ENCODE measurements at regions not wholly inside any gene's neighbourhood (a gene's known extent, or its start where the extent isn't known, plus 50 kb on each side); places are given as distances from the start of the nearest gene placed in this dataset.

DNA sequence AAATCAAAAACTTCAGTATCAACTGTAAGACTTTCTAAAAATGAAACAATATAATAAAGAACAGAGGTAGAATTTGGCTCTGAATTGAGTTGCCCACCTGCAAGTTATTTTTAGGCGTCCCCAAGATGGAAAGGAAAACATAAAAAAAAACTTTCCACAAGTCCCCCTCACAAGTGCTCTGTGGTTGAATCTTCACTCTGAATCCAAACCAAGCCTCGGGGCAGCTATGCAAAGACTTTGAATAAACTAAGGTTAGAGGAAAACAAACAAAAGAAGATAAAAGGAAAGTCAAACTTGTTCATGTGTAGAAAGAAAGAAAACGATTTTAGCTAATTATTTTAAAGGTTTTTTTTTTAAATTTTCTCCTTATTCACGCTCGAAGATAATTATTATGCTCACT, 372.4 kb upstream of the SLIT2 start:
- DNase-seq, result no peak

- no peak for DNase-seq
These were observed 393.7 kb upstream of the SLIT2 start for GRCh38 chr4:19857991-19858390.

DNA sequence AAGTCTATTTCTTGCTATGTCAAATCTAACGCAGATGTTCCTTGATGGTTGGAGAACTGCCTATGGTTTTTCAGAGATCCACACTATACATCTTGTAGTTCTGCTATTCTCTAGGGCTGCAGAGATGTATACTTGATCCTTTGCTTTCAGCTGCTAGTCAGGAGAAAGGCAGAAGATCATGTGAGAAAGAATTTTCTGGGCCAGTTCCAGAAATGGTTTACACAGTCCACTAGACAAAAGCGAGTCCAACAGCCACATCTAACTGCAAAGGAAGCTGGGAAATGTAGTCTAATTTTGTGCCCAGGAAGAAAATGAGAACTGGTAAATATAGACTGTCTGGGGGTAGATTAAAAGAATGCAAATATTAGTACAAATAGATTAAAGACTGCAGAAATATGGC, 394.3 kb upstream of the SLIT2 start:
- DNase-seq, result peak; percentile 3

DNA sequence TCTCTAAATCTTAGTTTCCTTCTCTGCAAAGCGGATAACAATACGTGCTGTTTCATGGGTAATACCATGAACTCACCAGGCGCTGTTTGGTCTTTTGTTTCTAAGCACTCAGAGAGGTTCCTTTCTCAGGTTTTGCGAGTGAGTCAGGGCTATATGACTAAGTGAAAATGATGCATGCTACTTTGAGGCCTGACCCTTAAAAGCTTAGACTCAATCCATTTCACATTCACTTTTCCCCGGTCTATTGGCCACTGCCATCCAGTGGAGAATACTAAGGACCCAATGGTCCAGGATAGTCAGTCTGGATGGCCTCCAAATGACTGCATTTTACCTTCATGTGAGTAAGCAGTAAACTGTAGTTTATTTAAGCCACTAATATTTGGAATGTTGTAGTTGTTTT, 400.8 kb upstream of the SLIT2 start:
- DNase-seq, result no peak

DNA sequence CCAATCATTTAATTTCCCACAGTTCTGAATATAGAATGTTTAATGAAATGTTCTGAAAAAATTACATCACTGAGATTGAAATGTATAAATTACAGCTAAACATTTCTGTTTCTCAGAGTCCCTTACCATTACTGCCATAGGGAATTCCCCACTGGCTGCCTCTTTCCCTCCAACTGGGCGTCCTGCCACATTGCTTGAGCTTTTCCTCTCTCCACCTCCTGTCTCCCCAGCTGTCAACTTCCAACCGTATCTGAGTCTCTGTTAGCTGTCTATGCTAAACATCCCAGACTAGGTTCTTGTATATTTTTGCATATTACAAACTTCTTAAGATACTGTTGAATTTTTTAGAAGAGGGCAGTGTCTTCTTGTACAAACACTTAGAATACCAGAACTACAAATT, 407.3 kb upstream of the SLIT2 start:
- DNase-seq, result no peak

GRCh38 chr4:19842471-19842870, 409.2 kb upstream of the SLIT2 start:
- no peak for DNase-seq

DNA sequence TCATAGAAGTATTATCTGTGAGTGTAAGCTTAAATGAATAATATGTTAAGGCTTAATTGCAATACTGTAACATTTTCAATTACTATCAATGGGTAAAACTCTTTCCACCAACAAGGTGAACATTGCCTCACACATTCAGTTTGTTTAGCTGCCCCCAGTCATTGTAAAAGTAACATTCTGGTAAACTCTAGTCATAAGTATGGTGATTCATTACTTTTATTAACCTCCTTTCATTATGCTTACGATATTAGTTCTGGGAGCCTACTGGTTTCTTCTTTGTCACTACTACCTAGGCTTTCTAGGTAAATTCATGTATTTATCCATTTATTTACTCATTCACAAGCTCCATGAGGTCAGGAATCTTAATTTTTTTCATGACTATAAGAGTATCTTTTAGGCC, 412.8 kb upstream of the SLIT2 start:
- no peak for DNase-seq

GRCh38 chr4:19835429-19835828, 416.3 kb upstream of the SLIT2 start:
- no peak for DNase-seq

- no peak for DNase-seq
These were observed 419.3 kb upstream of the SLIT2 start for GRCh38 chr4:19832411-19832810.

DNA sequence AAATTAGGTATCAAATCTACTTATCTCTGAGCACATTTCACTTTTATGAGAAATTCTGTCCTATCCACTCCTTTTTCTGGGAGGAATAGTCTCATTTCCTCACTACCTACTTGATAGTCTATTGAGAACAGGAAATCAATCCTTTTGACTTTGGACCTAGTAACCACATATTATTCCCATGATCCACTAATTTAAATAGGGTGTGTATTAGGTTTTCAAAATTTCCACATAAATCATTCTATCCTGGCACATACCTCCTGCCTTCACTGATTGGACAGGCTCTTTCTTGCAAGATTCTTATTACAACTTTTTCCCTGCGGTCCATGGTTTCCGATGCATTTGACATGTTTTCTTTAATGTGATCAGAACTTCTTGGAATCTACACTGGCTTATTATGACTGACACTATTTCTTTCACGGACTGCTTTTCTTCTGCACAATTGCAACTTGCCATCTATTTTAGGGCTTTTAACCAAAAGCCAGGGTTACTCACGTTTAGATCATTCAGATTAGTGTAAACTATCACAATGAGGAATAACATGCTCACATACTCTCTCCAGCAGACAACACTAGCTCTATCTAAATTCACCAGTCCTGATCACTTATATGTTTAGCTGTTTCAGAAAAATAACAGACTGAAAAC, 419.9 kb upstream of the SLIT2 start:
- DNase-seq, result no peak

- DNase-seq, result no peak
These were observed 422.6 kb upstream of the SLIT2 start for GRCh38 chr4:19829101-19829500.

GRCh38 chr4:19823781-19824180, 427.9 kb upstream of the SLIT2 start:
- DNase-seq, result no peak

- no peak for DNase-seq
These were observed 432.0 kb upstream of the SLIT2 start for GRCh38 chr4:19819737-19820136.

DNA sequence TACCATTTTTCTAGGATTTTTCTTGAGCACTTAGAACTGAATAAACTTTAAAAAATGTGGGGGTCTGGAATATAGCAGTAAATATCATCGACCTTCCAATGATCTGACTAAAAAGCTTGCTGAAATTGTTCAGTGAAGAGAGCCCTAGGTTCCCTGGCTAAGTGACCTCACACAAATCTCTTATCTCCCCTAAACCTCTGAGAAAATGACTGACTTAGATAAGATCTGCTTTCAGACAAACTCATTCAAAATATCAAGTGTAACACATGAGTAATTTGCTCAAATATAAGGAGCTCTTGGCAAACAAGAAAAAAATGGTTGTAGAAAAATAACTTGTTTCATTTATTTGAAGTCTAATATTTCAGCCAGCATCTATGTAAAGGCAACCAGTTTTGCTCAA, 441.7 kb upstream of the SLIT2 start:
- no peak for DNase-seq

- DNase-seq, result no peak
These were observed 444.2 kb upstream of the SLIT2 start for GRCh38 chr4:19807505-19807904.

DNA sequence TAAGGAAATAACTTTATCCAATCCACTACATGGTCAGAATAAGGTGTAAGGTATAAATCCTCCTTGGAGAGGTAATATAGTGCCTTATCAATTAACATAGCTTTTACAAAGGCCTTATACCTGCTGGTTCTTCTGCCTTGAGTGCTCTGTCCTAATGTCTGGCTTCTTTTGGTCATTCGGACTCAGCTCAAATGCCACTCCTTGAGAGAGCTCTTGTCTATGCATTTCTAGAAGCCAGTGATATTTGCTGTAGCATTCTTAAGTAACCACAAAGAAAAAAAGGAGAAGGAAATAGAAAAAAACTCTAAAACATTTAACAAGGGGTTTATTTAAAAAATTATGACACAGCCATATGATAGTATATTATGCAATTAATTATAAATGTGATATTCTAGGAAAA, 444.8 kb upstream of the SLIT2 start:
- DNase-seq, result no peak

- DNase-seq, result no peak
These were observed 448.3 kb upstream of the SLIT2 start for GRCh38 chr4:19803406-19803805.

DNA sequence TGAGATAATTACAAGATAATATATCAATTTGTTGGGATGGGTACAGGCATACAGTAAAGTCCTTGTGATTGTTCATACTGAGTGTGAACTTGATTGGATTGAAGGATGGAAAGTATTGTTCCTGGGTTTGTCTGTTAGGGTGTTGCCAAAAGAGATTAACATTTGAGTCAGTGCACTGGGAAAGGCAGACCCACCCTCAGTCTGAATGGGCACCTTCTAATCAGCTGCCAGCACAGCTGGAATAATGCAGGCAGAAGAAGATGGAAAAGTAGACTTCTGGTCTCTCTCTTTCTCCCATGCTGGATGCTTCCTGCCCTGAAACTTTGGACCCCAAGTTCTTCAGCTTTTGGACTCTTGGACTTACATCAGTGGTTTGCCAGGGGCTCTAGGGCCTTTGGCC, 457.9 kb upstream of the SLIT2 start:
- DNase-seq, result no peak

GRCh38 chr4:19791422-19792123, 460.1 kb upstream of the SLIT2 start:
- DNase-seq, result no peak

GRCh38 chr4:19786616-19787015, 465.1 kb upstream of the SLIT2 start:
- no peak for DNase-seq

DNA sequence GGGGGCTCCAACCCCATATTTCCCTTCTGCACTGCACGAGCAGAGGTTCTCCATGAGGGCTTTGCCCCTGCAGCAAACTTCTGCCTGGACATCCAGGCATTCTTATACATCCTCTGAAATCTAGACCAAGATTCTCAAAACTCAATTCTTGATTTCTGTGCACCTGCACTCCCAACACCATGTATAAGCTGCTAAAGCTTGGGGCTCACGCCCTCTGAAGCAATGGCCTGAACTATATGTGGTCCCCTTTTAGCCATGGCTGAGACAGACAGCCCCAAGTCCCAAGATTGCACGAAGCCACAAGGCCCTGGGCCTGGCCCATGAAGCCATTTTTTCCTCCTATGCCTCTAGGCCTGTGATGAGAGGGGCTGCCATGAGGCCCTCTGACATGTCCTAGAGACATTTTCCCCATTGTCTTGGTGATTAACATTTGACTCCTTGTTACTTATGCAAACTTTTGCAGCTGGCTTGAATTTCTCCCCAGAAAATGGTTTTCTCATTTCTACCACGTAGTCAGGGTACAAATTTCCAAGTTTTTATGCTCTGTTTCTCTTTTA, 468.0 kb upstream of the SLIT2 start:
- DNase-seq, result no peak

GRCh38 chr4:19780871-19781270, 470.8 kb upstream of the SLIT2 start:
- DNase-seq, result no peak

DNA sequence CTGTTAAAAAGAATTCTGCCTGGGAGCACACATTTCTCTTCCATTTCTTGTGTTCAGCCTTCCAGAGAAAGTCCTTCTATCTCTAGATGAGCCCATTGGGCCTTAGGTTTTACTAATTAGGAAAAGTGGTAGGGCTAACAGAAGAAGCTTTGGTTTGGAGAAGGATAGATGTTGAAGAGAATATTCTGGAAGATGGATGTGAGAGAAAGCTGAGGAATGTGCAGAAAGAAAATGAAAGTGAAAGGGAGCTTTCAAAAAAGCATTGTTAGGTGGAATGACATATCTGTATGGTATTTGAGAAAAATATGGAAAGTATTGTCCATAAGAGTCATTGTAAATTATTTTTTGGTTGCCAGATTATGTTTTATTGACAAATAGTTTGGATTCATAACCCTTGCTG, 474.8 kb upstream of the SLIT2 start:
- DNase-seq, result peak; percentile 31

DNA sequence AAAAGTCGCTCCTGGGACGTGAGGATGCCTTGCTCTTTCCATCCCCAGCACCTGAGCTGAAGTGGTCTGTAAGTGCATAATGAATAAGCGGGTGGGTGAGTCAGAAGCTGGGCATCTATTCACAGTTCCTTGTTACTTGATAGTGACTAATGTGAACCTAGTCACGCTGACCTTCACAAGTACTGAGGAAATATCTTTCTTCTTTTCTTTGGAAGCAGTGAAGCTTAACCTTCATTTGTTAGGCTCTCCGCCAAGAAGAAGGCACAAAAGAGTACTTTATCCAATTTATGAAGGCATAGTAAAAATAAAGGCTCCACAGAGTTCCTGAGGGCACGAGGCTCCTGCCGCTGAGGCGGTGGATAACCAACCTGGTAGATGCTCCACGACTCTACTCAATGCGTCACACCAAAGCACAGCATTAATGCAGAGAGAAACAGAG, 475.7 kb upstream of the SLIT2 start:
- no peak for DNase-seq

Data from OCI-M1 (cell line).